GM12878 (cell line): ENCODE measurements at regions not wholly inside any gene's neighbourhood (a gene's known extent, or its start where the extent isn't known, plus 50 kb on each side); places are given as distances from the start of the nearest gene placed in this dataset.

Experiments used
- ESRRA ChIP-seq: IDR thresholded peaks from 2 replicates; pipeline ENCODE4 v1.6.1; 2012; ENCODE audit warnings: mild to moderate bottlenecking, low read length, improper control_type of control experiment
- PRDM15 ChIP-seq: fragments of 450-650 bp; formaldehyde crosslinking; IDR thresholded peaks from 2 replicates; pipeline ENCODE4 v1.4.0; 2020; ENCODE audit warnings: mild to moderate bottlenecking, moderate library complexity
- USF2 ChIP-seq: IDR thresholded peaks from 2 replicates; pipeline ENCODE4 v1.6.1; 2011; ENCODE audit warnings: low read depth, low read length, improper control_type of control experiment, borderline replicate concordance

GRCh38 chr14:26067786-26068459, 529.9 kb downstream of the NOVA1 start:
- TF ChIP-seq PRDM15 (CRISPR knock-in tag) (no peak), ESRRA (no peak), USF2 (no peak)
